H1 (cell line): ENCODE measurements at regions not wholly inside any gene's neighbourhood (a gene's known extent, or its start where the extent isn't known, plus 50 kb on each side); places are given as distances from the start of the nearest gene placed in this dataset.

Source experiments
- EP300 ChIP-seq, 2 experiments: IDR thresholded peaks; 1 replicate in 1 of 2; 2 replicates in 1 of 2; pipeline ENCODE4 v1.6.1; 2011 to 2012; ENCODE audit warnings: low read depth in 2 of 2, low read length in 2 of 2, mild to moderate bottlenecking in 2 of 2, borderline replicate concordance in 1 of 2, inconsistent platforms in 1 of 2, moderate library complexity in 1 of 2
- MAFK ChIP-seq: IDR thresholded peaks from 2 replicates; pipeline ENCODE4 v1.6.1; 2012; ENCODE audit warnings: low read depth, mild to moderate bottlenecking, improper control_type of control experiment, low read length
- TAF7 ChIP-seq: optimal IDR thresholded peaks from 2 replicates; pipeline ENCODE3; 2011; ENCODE audit warnings: low read depth, mild to moderate bottlenecking, inconsistent platforms, low read length, moderate library complexity, borderline replicate concordance
- TF ChIP-seq, protein P1 (sequence below): fragments of 300-600 bp; sonication (generic); IDR thresholded peaks from 2 replicates; pipeline ENCODE4 v1.7.1; 2012; ENCODE audit warnings: low read length, moderate library complexity, mild to moderate bottlenecking, inconsistent platforms; ENCODE audit not compliant: insufficient replicate concordance

DNA sequence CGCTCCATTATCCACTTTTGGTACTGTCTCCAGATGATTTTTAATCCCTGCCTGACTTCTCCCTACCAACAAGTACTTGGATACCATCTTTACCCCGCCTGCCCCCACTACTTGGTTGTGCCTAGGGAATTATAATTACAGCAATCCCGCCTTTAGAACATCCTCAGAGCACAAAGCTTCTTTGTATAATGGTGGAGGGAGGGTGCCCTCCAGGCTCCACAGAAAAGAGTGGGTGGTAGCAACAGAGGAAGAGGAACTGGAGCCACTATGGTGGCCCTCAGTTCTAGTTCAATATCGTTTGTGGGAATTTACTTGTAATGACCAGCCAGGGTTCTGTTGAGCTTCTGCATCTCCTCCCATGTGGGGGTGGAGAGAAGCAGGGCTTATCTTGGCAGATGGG lies 79.0 kb upstream of the RNF38 start (continued):
- TF ChIP-seq, protein P1, sequence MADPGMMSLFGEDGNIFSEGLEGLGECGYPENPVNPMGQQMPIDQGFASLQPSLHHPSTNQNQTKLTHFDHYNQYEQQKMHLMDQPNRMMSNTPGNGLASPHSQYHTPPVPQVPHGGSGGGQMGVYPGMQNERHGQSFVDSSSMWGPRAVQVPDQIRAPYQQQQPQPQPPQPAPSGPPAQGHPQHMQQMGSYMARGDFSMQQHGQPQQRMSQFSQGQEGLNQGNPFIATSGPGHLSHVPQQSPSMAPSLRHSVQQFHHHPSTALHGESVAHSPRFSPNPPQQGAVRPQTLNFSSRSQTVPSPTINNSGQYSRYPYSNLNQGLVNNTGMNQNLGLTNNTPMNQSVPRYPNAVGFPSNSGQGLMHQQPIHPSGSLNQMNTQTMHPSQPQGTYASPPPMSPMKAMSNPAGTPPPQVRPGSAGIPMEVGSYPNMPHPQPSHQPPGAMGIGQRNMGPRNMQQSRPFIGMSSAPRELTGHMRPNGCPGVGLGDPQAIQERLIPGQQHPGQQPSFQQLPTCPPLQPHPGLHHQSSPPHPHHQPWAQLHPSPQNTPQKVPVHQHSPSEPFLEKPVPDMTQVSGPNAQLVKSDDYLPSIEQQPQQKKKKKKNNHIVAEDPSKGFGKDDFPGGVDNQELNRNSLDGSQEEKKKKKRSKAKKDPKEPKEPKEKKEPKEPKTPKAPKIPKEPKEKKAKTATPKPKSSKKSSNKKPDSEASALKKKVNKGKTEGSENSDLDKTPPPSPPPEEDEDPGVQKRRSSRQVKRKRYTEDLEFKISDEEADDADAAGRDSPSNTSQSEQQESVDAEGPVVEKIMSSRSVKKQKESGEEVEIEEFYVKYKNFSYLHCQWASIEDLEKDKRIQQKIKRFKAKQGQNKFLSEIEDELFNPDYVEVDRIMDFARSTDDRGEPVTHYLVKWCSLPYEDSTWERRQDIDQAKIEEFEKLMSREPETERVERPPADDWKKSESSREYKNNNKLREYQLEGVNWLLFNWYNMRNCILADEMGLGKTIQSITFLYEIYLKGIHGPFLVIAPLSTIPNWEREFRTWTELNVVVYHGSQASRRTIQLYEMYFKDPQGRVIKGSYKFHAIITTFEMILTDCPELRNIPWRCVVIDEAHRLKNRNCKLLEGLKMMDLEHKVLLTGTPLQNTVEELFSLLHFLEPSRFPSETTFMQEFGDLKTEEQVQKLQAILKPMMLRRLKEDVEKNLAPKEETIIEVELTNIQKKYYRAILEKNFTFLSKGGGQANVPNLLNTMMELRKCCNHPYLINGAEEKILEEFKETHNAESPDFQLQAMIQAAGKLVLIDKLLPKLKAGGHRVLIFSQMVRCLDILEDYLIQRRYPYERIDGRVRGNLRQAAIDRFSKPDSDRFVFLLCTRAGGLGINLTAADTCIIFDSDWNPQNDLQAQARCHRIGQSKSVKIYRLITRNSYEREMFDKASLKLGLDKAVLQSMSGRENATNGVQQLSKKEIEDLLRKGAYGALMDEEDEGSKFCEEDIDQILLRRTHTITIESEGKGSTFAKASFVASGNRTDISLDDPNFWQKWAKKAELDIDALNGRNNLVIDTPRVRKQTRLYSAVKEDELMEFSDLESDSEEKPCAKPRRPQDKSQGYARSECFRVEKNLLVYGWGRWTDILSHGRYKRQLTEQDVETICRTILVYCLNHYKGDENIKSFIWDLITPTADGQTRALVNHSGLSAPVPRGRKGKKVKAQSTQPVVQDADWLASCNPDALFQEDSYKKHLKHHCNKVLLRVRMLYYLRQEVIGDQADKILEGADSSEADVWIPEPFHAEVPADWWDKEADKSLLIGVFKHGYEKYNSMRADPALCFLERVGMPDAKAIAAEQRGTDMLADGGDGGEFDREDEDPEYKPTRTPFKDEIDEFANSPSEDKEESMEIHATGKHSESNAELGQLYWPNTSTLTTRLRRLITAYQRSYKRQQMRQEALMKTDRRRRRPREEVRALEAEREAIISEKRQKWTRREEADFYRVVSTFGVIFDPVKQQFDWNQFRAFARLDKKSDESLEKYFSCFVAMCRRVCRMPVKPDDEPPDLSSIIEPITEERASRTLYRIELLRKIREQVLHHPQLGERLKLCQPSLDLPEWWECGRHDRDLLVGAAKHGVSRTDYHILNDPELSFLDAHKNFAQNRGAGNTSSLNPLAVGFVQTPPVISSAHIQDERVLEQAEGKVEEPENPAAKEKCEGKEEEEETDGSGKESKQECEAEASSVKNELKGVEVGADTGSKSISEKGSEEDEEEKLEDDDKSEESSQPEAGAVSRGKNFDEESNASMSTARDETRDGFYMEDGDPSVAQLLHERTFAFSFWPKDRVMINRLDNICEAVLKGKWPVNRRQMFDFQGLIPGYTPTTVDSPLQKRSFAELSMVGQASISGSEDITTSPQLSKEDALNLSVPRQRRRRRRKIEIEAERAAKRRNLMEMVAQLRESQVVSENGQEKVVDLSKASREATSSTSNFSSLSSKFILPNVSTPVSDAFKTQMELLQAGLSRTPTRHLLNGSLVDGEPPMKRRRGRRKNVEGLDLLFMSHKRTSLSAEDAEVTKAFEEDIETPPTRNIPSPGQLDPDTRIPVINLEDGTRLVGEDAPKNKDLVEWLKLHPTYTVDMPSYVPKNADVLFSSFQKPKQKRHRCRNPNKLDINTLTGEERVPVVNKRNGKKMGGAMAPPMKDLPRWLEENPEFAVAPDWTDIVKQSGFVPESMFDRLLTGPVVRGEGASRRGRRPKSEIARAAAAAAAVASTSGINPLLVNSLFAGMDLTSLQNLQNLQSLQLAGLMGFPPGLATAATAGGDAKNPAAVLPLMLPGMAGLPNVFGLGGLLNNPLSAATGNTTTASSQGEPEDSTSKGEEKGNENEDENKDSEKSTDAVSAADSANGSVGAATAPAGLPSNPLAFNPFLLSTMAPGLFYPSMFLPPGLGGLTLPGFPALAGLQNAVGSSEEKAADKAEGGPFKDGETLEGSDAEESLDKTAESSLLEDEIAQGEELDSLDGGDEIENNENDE, result no peak
- no peak for TF ChIP-seq MAFK
- TF ChIP-seq EP300 (IDR thresholded peaks at IDR 0.05; ENCODE audit: borderline replicate concordance in 1 of 2, low read depth in 2 of 2, low read length in 2 of 2), result no peak
- no peak for TF ChIP-seq TAF7
